ENCODE measurements at regions not wholly inside any gene's neighbourhood (a gene's known extent, or its start where the extent isn't known, plus 50 kb on each side); places are given as distances from the start of the nearest gene placed in this dataset.

DNA sequence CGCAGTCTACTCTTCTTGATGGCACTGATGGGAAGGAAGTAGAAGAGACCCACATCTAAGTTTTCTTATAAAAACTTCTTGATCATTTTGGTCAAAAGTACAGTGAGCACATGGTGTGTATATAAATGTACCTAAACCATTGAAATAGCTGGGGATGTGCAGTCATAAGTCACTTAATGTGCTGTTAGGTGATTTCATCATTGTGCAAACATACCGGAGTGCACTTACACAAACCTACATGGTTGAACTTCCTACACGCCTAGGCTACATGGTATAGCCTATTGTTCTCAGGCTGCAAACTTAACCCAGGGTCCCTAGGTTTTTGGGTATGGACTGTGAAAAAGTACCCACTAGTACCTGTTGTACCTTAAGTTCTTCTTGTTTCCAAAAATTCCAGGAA, 123.3 kb upstream of the ZNF438 start:
- DNase-seq = no peak
- Histone ChIP-seq H3K4me3 (no peak overlapping the region), H3K27me3 (no peaks in the 10 kb centered on the region), H3K27ac (no peak overlapping the region), H3K4me1 (ENCODE audit: insufficient read depth) (peaks cover 5% of the 10 kb centered on the region), H3K9me3 (no peaks in the 10 kb centered on the region), H3K36me3 (no peaks in the 10 kb centered on the region)
- intact Hi-C loops (cut with DNase I) = no loop called here
- 67 to 83% methylated on average over 3 of the region's 3 CpGs; no CpG with 5 or more reads in 1 of the 3 donors for WGBS, 3 donors
- TF ChIP-seq POLR2A (IDR thresholded peaks at IDR 0.05) = no peak

- peaks cover 5% of the 10 kb centered on the region for H3K4me1 ChIP-seq (ENCODE audit: insufficient read depth)
- no peaks in the 10 kb centered on the region for H3K9me3 ChIP-seq
- H3K36me3 ChIP-seq = no peaks in the 10 kb centered on the region
- no peaks in the 10 kb centered on the region for H3K27me3 ChIP-seq
- no peak for TF ChIP-seq CTCF (IDR thresholded peaks at IDR 0.05)
- TF ChIP-seq POLR2A (IDR thresholded peaks at IDR 0.05) = no peak
- no peak for TF ChIP-seq EP300 (IDR thresholded peaks at IDR 0.05)
- H3K4me3 ChIP-seq = no peak overlapping the region
- WGBS, 3 donors = 15 to 20% (median 19%) methylated on average over 19 of the region's 19 CpGs
- peak; percentile 39 to 73 (median 54) for DNase-seq
- H3K27ac ChIP-seq = no peak overlapping the region
- intact Hi-C loops (cut with DNase I) = no loop called here
These were observed 125.7 kb upstream of the ZNF438 start for GRCh38 chr10:31157123-31158010.

GRCh38 chr10:31158011-31158658, 126.5 kb upstream of the ZNF438 start:
- 64 to 71% (median 69%) methylated on average over 9 of the region's 9 CpGs for WGBS, 3 donors
- DNase-seq = no peak
- no peaks in the 10 kb centered on the region for H3K9me3 ChIP-seq
- H3K4me3 ChIP-seq = no peak overlapping the region
- H3K27me3 ChIP-seq = no peaks in the 10 kb centered on the region
- no peak overlapping the region for H3K27ac ChIP-seq
- peaks cover 5% of the 10 kb centered on the region for H3K4me1 ChIP-seq (ENCODE audit: insufficient read depth)
- intact Hi-C loops (cut with DNase I) = no loop called here
- H3K36me3 ChIP-seq = no peaks in the 10 kb centered on the region
- TF ChIP-seq CTCF (IDR thresholded peaks at IDR 0.05) (no peak), POLR2A (IDR thresholded peaks at IDR 0.05) (no peak), EP300 (IDR thresholded peaks at IDR 0.05) (no peak)

- no peak for DNase-seq
- no peaks in the 10 kb centered on the region for H3K27me3 ChIP-seq
- no peak overlapping the region for H3K4me3 ChIP-seq
- no peak for TF ChIP-seq CTCF (IDR thresholded peaks at IDR 0.05)
- no peak for TF ChIP-seq EP300 (IDR thresholded peaks at IDR 0.05)
- no peak for TF ChIP-seq POLR2A (IDR thresholded peaks at IDR 0.05)
- H3K27ac ChIP-seq = no peak overlapping the region
- intact Hi-C loops (cut with DNase I) = no loop called here
- H3K9me3 ChIP-seq = peaks cover 0 to 6% of the 10 kb centered on the region in 2 donors
- 96 to 100% (median 98%) methylated on average over 3 of the region's 3 CpGs for WGBS, 3 donors
- H3K4me1 ChIP-seq (ENCODE audit: insufficient read depth) = no peaks in the 10 kb centered on the region
- no peaks in the 10 kb centered on the region for H3K36me3 ChIP-seq
These were observed 134.9 kb upstream of the ZNF438 start for GRCh38 chr10:31166606-31167005.

- Histone ChIP-seq H3K27ac (no peak overlapping the region), H3K36me3 (no peaks in the 10 kb centered on the region), H3K4me1 (ENCODE audit: insufficient read depth) (no peaks in the 10 kb centered on the region), H3K4me3 (no peak overlapping the region), H3K9me3 (peaks cover 0 to 4% of the 10 kb centered on the region in 2 donors), H3K27me3 (no peaks in the 10 kb centered on the region)
- no peak for TF ChIP-seq CTCF (IDR thresholded peaks at IDR 0.05)
- TF ChIP-seq EP300 (IDR thresholded peaks at IDR 0.05) = no peak
- no peak for TF ChIP-seq POLR2A (IDR thresholded peaks at IDR 0.05)
- 90 to 96% (median 93%) methylated on average over 4 of the region's 4 CpGs for WGBS, 3 donors
- DNase-seq = no peak
- intact Hi-C loops (cut with DNase I) = no loop called here
These were observed 139.0 kb upstream of the ZNF438 start for GRCh38 chr10:31170636-31171035.

Data from ovary (tissue), 7 donors.